PC-9 (cell line): ENCODE measurements at regions not wholly inside any gene's neighbourhood (a gene's known extent, or its start where the extent isn't known, plus 50 kb on each side); places are given as distances from the start of the nearest gene placed in this dataset.
"Not testable (repeated sequence)": the region's sequence is repeated elsewhere in the genome, so short reads cannot be mapped to it uniquely, and the experiment has no call there.

Experiments used
- BruUV-seq: library from RNA; stranded (reverse); fragments of 400-500 nt; replicated peaks from 2 replicates; lab custom pipeline; 2021; lab: Mats Ljungman, UMichigan
- CTCF ChIA-PET: fragments of 300-600 bp; sonication (Branson Sonifier 250); formaldehyde crosslinking; loops from one replicate; lab custom pipeline; 2022; ENCODE audit warnings: antibody characterized with exemption; lab: Charles Lee
- POLR2A ChIA-PET: fragments of 300-600 bp; sonication (Branson Sonifier 250); formaldehyde crosslinking; loops from one replicate; lab custom pipeline; 2022; ENCODE audit warnings: antibody characterized with exemption; ENCODE audit not compliant: unreplicated experiment; lab: Charles Lee
- DNase-seq, 2 experiments: peaks; one replicate each; pipeline versions ENCODE4 v3.0.0 to v3.0.0-alpha.2; 2015 to 2022; ENCODE audit warnings: mixed read lengths in 1 of 2
- H2AFZ ChIP-seq: fragments of 200-600 bp; sonication (generic); 2 replicates; pipeline ENCODE4 v1.8.1; 2017; ENCODE audit warnings: antibody characterized with exemption
- H3F3A ChIP-seq: fragments of 200-600 bp; sonication (generic); 2 replicates; pipeline ENCODE4 v1.8.1; 2017; ENCODE audit warnings: antibody characterized with exemption, mild to moderate bottlenecking, low read depth; ENCODE audit not compliant: insufficient read depth
- H3K27ac ChIP-seq: fragments of 200-600 bp; sonication (generic); 2 replicates; pipeline ENCODE4 v1.6.1; 2016; ENCODE audit warnings: mixed run types
- H3K27me3 ChIP-seq: fragments of 200-600 bp; sonication (generic); 2 replicates; pipeline ENCODE4 v1.6.1; 2016; ENCODE audit warnings: low read depth, mixed run types; ENCODE audit not compliant: insufficient read depth
- H3K36me3 ChIP-seq: fragments of 200-600 bp; sonication (generic); 2 replicates; pipeline ENCODE4 v1.6.1; 2016; ENCODE audit warnings: low read depth, mixed run types
- H3K4me1 ChIP-seq: fragments of 200-600 bp; sonication (generic); replicated peaks from 2 replicates; pipeline ENCODE4 v1.6.1; 2016; ENCODE audit warnings: mixed run types; ENCODE audit not compliant: insufficient read depth
- H3K4me2 ChIP-seq: fragments of 200-600 bp; sonication (generic); 2 replicates; pipeline ENCODE4 v1.6.1; 2017; ENCODE audit warnings: mixed run types
- H3K4me3 ChIP-seq: fragments of 200-600 bp; sonication (generic); 2 replicates; pipeline ENCODE4 v1.6.1; 2016; ENCODE audit warnings: mixed run types
- H3K79me2 ChIP-seq: fragments of 200-600 bp; sonication (generic); 2 replicates; pipeline ENCODE4 v1.6.1; 2017; ENCODE audit warnings: low read depth, mixed run types
- H3K9me2 ChIP-seq: fragments of 200-600 bp; sonication (generic); 2 replicates; pipeline ENCODE4 v1.8.1; 2017; ENCODE audit warnings: mild to moderate bottlenecking; ENCODE audit not compliant: insufficient read depth
- H3K9me3 ChIP-seq: fragments of 200-600 bp; sonication (generic); 2 replicates; pipeline ENCODE4 v1.8.1; 2016; ENCODE audit warnings: low read depth; ENCODE audit not compliant: insufficient read depth
- H4K20me1 ChIP-seq: fragments of 200-600 bp; sonication (generic); 2 replicates; pipeline ENCODE4 v1.8.1; 2017; ENCODE audit not compliant: insufficient read depth
- CTCF ChIP-seq: fragments of 200-600 bp; sonication (generic); conservative IDR thresholded peaks from 2 replicates; pipeline ENCODE4 v1.6.1; 2017; ENCODE audit warnings: mixed run types, antibody characterized with exemption, mild to moderate bottlenecking, moderate library complexity
- EZH2 ChIP-seq: fragments of 200-600 bp; sonication (generic); IDR thresholded peaks from 2 replicates; pipeline ENCODE4 v1.8.0; 2017; ENCODE audit warnings: antibody characterized with exemption, low read depth
- intact Hi-C: fragments of 100-400 bp; cut with micrococcal nuclease; formaldehyde crosslinking; loops from one replicate; pipeline ENCODE4 v1.10.0; 2022; ENCODE audit not compliant: unreplicated experiment

- H3K79me2 ChIP-seq: no peaks in the 10 kb centered on the region
- CTCF ChIA-PET: no interaction called here
- H3K4me2 ChIP-seq: no peak overlapping the region
- no peaks in the 10 kb centered on the region for H3K27me3 ChIP-seq
- H3K4me3 ChIP-seq: no peak overlapping the region
- no peaks in the 10 kb centered on the region for H3F3A ChIP-seq
- no peak for DNase-seq
- intact Hi-C loops: no loop called here
- no peak overlapping the region for H2AFZ ChIP-seq
- POLR2A ChIA-PET: no interaction called here
- H3K4me1 ChIP-seq: no peaks in the 10 kb centered on the region
- H3K36me3 ChIP-seq: no peaks in the 10 kb centered on the region
- no peaks in the 10 kb centered on the region for H3K9me2 ChIP-seq
- H3K27ac ChIP-seq: no peak overlapping the region
- H3K9me3 ChIP-seq: no peaks in the 10 kb centered on the region
- H4K20me1 ChIP-seq: no peaks in the 10 kb centered on the region
- BruUV-seq: no TSS peak
- TF ChIP-seq CTCF (no peak), EZH2 (no peak)
These were observed 627.5 kb upstream of the ZNF337 start for GRCh38 chr20:26324177-26324576.

GRCh38 chr20:26315054-26315453, 618.4 kb upstream of the ZNF337 start:
- H2AFZ ChIP-seq: no peak overlapping the region
- no peak for DNase-seq
- ChIA-PET POLR2A (no interaction called here), CTCF (no interaction called here)
- intact Hi-C loops: no loop called here
- no peaks in the 10 kb centered on the region for H3K27me3 ChIP-seq
- H3K9me2 ChIP-seq: no peaks in the 10 kb centered on the region
- no TSS peak for BruUV-seq
- H3K4me2 ChIP-seq: no peak overlapping the region
- no peak overlapping the region for H3K4me3 ChIP-seq
- H3K27ac ChIP-seq: no peak overlapping the region
- no peaks in the 10 kb centered on the region for H3K4me1 ChIP-seq
- H3K9me3 ChIP-seq: no peaks in the 10 kb centered on the region
- no peaks in the 10 kb centered on the region for H3F3A ChIP-seq
- no peaks in the 10 kb centered on the region for H3K79me2 ChIP-seq
- H3K36me3 ChIP-seq: no peaks in the 10 kb centered on the region
- TF ChIP-seq EZH2: no peak
- no peak for TF ChIP-seq CTCF
- no peaks in the 10 kb centered on the region for H4K20me1 ChIP-seq

- CTCF ChIA-PET, H3K36me3 ChIP-seq, H3K4me2 ChIP-seq, H3K9me3 ChIP-seq, DNase-seq, H3K27ac ChIP-seq, H3F3A ChIP-seq, BruUV-seq, H4K20me1 ChIP-seq, intact Hi-C loops, H3K27me3 ChIP-seq, H3K79me2 ChIP-seq, H3K9me2 ChIP-seq, H3K4me1 ChIP-seq, POLR2A ChIA-PET, H3K4me3 ChIP-seq, H2AFZ ChIP-seq: not testable (repeated sequence)
These were observed 613.1 kb upstream of the ZNF337 start for GRCh38 chr20:26309720-26310119.

- Histone ChIP-seq H3K9me3 (no peaks in the 10 kb centered on the region), H3K27ac (no peak overlapping the region), H3K4me3 (no peak overlapping the region), H2AFZ (no peak overlapping the region), H3K4me2 (no peak overlapping the region), H3F3A (no peaks in the 10 kb centered on the region), H3K79me2 (no peaks in the 10 kb centered on the region), H3K36me3 (no peaks in the 10 kb centered on the region), H3K9me2 (no peaks in the 10 kb centered on the region), H4K20me1 (no peaks in the 10 kb centered on the region), H3K4me1 (no peaks in the 10 kb centered on the region), H3K27me3 (no peaks in the 10 kb centered on the region)
- CTCF ChIA-PET: no interaction called here
- DNase-seq: no peak
- no TSS peak for BruUV-seq
- no peak for TF ChIP-seq EZH2
- no peak for TF ChIP-seq CTCF
- POLR2A ChIA-PET: no interaction called here
- intact Hi-C loops: no loop called here
These were observed 612.3 kb upstream of the ZNF337 start for GRCh38 chr20:26308961-26309360.
